GM19239 (cell line): ENCODE measurements at regions not wholly inside any gene's neighbourhood (a gene's known extent, or its start where the extent isn't known, plus 50 kb on each side); places are given as distances from the start of the nearest gene placed in this dataset.
"Not testable (repeated sequence)": the region's sequence is repeated elsewhere in the genome, so short reads cannot be mapped to it uniquely, and the experiment has no call there.

Experiments
- DNase-seq: peaks from one replicate; pipeline ENCODE4 v3.0.0; 2011; ENCODE audit warnings: low spot score; ENCODE audit not compliant: insufficient read length
- FAIRE-seq: peaks from 2 replicates; lab custom pipeline; 2011; peaks lifted over from hg19 to GRCh38; lab: Jason Lieb, UNC

GRCh38 chr2:91591066-91591465 lies 2899.6 kb downstream of the RPIA start:
- not testable (repeated sequence) for DNase-seq, FAIRE-seq

- DNase-seq, FAIRE-seq: not testable (repeated sequence)
Observed at GRCh38 chr2:91597436-91597835, 2906.0 kb downstream of the RPIA start.

- FAIRE-seq: not testable (repeated sequence)
Observed at GRCh38 chr2:91598519-91598918, 2907.0 kb downstream of the RPIA start.

DNA sequence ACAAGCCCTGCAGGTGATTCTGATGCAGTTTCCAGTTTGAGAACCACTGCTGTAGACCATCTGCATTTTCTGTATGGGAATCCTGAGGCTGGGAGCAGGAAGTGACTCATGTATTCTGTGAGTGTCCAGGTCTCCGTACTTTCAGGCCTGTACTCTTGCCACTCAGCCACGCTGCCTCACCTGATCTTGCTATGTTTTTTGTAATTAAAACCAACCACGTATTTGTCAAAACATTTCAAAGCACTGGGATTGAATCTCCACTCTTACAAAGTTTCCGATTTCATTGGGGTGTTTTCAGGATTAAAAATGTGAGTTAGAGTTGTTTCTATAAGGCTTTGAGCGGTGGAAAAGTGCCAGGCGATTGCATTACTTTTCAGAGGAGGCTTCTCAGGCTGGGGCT lies 2907.5 kb downstream of the RPIA start:
- FAIRE-seq: not testable (repeated sequence)

More at GRCh38 chr2:91598519-91598918, 2907.0 kb downstream of the RPIA start:
- DNase-seq: not testable (repeated sequence)

GRCh38 chr2:91602860-91603259 lies 2911.4 kb downstream of the RPIA start:
- FAIRE-seq, DNase-seq: not testable (repeated sequence)

More for the DNA sequence above, 2907.5 kb downstream of the RPIA start:
- DNase-seq: not testable (repeated sequence)

DNA sequence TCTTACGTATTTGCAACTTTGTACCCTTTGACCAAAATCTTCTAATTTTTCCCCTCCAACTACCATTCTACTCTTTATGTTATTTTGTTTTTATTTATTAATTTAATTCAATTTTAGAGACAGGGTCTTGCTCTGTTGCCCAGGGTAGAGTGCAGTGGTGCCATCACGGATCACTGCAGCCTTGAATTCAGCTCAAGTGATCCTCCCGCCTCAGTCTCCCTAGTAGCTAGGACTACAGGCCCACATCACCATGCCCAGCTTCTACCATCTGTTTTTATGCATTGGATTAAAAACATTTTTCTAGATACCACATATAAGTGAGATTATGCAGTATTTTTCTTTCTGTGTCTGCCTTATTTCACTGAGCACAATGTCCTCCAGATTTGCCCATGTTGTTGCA lies 2912.5 kb downstream of the RPIA start:
- FAIRE-seq: not testable (repeated sequence)

DNA sequence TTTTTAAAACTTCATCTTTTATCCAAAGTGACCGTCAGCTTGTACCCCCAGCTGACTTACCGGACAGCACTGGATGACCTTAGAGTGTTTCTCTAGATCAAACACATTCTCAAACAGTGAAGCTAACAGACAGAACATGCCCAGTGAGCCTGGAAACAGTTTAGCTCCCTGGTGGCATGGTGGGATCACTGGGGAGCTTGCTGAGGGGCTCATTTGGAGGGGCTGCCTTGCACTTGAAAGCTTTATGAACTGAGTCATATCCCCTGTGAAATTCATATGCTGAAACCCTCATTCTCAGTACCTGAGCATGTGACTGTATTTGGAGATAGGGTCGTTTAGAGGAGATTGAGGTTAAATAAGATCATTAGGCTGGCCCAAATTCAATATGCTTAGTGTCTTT lies 2913.2 kb downstream of the RPIA start:
- DNase-seq, FAIRE-seq: not testable (repeated sequence)

More for the DNA sequence above, 2912.5 kb downstream of the RPIA start:
- not testable (repeated sequence) for DNase-seq

DNA sequence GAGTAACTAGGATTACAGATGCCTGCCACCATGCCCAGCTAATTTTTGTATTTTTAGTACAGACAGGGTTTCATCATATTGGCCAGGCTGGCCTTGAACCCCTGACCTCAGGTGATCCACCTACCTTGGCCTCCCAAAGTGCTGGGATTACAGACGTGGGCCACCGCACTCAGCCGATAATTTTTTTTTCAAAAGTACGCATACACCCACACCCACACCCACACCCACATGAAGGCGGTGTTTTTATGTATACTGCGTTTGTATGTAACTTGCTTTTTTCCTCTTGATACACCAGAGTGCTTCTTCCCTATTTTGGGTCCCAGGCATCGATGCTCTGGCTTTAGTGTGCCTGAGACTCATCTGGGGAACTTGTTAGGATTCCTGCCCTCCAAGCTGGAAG lies 2932.3 kb downstream of the RPIA start:
- not testable (repeated sequence) for DNase-seq, FAIRE-seq

GRCh38 chr2:91628471-91628870 lies 2937.0 kb downstream of the RPIA start:
- FAIRE-seq, DNase-seq: not testable (repeated sequence)

- not testable (repeated sequence) for DNase-seq
Observed at GRCh38 chr2:91657193-91657592, 2965.7 kb downstream of the RPIA start.

GRCh38 chr2:91658336-91658735 lies 2966.9 kb downstream of the RPIA start:
- not testable (repeated sequence) for DNase-seq, FAIRE-seq

More at GRCh38 chr2:91657193-91657592, 2965.7 kb downstream of the RPIA start:
- not testable (repeated sequence) for FAIRE-seq

DNA sequence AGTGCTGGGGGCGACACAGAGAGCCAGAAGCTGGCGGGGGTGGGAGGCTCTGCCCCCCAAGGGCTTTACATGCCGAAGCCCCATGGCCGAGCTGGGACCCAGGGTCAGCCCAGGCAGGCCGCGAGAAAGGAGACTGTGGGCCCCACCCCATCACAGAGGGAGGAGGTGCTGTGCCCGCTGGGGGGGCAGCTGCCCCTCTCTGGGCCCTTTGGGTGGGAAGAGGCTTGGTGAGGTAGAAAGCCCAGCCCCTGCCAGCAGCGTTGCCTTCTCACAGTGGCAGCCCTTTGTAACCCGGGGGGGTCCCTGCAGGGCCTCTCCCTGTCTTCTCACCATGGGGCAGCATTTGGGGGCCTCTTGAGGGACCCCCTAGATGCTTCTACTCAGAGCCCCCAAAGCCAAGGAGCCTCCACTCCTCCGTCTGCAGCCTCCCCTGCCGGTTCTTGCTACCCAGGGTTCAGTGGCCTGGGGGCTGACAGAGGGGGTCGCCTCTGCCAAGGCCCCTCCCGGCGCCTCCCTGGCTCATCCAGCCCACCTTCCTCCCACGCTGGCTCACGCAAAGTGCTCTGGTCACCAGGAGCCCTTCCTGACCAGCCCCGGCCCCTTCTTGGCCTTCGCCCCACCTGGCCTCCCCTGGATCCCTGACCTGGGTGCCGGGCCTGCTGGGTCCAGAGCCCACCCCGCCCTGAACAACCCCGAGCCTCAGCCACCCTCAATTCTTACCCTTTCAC lies 2967.9 kb downstream of the RPIA start:
- FAIRE-seq, DNase-seq: not testable (repeated sequence)

- DNase-seq, FAIRE-seq: not testable (repeated sequence)
Observed at GRCh38 chr2:91659917-91660275, 2968.4 kb downstream of the RPIA start.

DNA sequence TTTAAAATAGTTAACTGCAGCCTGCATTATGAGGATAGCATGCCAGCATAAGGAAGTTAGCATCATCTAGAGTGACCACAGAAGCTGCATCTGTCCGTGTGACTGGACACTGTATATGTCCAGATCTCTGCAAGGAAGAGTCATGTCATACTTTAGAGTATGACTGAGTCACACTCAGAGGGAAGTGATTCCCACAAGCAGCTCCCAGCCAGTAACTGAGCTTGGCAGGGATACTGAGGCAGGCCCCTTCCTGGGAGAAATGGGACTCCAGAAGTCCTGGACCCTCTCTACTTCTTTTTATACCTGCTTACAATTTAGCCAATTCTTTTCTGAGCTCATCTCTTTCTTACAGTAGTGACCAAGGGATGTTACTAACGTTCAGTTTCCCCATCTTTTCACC lies 2975.9 kb downstream of the RPIA start:
- FAIRE-seq, DNase-seq: not testable (repeated sequence)

DNA sequence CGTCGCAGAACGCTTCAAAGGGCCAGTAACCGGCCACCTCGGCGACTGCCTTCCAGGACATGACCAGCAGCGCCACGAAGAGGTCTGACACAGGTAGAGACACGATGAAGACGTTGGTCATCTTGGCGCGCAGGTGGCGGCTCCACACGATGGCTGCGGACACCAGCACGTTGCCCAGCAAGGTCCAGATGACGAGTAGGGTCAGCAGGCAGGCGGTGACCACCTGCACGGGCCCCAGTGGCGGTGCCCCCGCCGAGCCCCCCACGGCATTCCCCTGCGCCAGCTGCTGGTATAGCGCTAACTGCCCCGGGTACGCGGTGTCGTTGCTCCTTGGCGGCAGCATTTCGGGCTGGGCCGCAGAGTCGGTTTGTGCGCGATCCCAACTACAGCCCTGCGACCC lies 2994.1 kb downstream of the RPIA start:
- not testable (repeated sequence) for FAIRE-seq

DNA sequence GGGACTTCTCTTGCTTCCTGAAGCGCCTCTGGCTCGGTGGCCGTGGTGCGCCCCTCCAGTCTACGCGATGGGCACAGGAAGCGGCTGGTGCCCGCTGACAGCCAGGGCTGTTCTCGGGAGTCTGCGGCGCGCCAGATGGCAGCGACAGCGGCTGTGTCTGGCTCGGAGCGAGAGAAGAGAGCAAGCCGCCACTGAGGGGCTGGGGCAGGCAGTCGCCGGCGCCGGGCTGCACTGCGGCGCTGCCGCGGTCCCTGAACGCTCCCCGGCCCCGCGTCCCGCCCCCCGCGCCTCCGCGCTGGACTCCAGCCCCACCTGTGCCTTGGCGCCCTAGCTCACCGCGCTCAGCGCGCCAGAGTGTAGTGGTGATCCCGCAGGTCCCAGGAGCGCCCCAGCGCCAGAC lies 2994.6 kb downstream of the RPIA start:
- not testable (repeated sequence) for FAIRE-seq, DNase-seq

More for the DNA sequence above, 2994.1 kb downstream of the RPIA start:
- not testable (repeated sequence) for DNase-seq
